ENCODE measurements at regions not wholly inside any gene's neighbourhood (a gene's known extent, or its start where the extent isn't known, plus 50 kb on each side); places are given as distances from the start of the nearest gene placed in this dataset.

DNA sequence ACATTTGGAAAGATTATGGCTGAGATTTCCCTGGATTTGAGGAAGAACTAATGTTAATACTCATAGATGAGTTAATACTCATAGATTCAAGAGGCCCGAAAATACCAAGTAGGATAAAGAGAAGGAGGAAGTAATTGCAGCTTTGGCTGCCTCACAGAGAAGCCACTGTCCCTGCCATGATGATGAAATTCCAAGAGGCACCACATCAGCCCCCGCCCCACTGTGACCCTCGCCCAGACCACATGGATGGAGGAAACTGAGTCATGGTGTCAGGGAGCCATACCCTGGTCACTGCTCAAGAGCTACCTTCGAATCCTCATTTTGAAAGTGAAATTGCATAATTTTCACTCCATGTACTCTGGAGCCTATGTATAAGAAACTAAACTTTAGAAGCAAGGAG is 57.6 kb upstream of the SLC22A11 start:
- Histone ChIP-seq H3K4me1 (ENCODE audit: control insufficient read depth, insufficient read depth, low read length) (no peaks in the 10 kb centered on the region), H3K27ac (ENCODE audit: low read length) (no peak overlapping the region), H3K36me3 (ENCODE audit: control insufficient read depth, insufficient read depth, low read length) (no peaks in the 10 kb centered on the region), H3K9me3 (ENCODE audit: control insufficient read depth, insufficient read depth, low read depth, low read length) (no peaks in the 10 kb centered on the region), H3K4me3 (ENCODE audit: low read depth in 2 of 2, low read length in 2 of 2) (no peak overlapping the region), H3K27me3 (ENCODE audit: control insufficient read depth, insufficient read depth, low read length) (peaks cover 16% of the 10 kb centered on the region)
- intact Hi-C loops (cut with micrococcal nuclease; ENCODE audit: unreplicated experiment) = no loop called here
- TF ChIP-seq POLR2AphosphoS5 (IDR thresholded peaks at IDR 0.05; ENCODE audit: low read depth, low read length) (no peak), TCF7L2 (IDR thresholded peaks at IDR 0.05; ENCODE audit: low read depth, low read length) (no peak), SIN3A (IDR thresholded peaks at IDR 0.05; ENCODE audit: borderline replicate concordance, insufficient read depth, low read depth, low read length) (no peak)
- TF ChIP-seq, protein P1, sequence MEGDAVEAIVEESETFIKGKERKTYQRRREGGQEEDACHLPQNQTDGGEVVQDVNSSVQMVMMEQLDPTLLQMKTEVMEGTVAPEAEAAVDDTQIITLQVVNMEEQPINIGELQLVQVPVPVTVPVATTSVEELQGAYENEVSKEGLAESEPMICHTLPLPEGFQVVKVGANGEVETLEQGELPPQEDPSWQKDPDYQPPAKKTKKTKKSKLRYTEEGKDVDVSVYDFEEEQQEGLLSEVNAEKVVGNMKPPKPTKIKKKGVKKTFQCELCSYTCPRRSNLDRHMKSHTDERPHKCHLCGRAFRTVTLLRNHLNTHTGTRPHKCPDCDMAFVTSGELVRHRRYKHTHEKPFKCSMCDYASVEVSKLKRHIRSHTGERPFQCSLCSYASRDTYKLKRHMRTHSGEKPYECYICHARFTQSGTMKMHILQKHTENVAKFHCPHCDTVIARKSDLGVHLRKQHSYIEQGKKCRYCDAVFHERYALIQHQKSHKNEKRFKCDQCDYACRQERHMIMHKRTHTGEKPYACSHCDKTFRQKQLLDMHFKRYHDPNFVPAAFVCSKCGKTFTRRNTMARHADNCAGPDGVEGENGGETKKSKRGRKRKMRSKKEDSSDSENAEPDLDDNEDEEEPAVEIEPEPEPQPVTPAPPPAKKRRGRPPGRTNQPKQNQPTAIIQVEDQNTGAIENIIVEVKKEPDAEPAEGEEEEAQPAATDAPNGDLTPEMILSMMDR (IDR thresholded peaks at IDR 0.05) = no peak
- TF ChIP-seq, protein P2, sequence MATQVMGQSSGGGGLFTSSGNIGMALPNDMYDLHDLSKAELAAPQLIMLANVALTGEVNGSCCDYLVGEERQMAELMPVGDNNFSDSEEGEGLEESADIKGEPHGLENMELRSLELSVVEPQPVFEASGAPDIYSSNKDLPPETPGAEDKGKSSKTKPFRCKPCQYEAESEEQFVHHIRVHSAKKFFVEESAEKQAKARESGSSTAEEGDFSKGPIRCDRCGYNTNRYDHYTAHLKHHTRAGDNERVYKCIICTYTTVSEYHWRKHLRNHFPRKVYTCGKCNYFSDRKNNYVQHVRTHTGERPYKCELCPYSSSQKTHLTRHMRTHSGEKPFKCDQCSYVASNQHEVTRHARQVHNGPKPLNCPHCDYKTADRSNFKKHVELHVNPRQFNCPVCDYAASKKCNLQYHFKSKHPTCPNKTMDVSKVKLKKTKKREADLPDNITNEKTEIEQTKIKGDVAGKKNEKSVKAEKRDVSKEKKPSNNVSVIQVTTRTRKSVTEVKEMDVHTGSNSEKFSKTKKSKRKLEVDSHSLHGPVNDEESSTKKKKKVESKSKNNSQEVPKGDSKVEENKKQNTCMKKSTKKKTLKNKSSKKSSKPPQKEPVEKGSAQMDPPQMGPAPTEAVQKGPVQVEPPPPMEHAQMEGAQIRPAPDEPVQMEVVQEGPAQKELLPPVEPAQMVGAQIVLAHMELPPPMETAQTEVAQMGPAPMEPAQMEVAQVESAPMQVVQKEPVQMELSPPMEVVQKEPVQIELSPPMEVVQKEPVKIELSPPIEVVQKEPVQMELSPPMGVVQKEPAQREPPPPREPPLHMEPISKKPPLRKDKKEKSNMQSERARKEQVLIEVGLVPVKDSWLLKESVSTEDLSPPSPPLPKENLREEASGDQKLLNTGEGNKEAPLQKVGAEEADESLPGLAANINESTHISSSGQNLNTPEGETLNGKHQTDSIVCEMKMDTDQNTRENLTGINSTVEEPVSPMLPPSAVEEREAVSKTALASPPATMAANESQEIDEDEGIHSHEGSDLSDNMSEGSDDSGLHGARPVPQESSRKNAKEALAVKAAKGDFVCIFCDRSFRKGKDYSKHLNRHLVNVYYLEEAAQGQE (IDR thresholded peaks at IDR 0.05; ENCODE audit: insufficient read depth in 1 of 2, low read depth in 2 of 2, low read length in 1 of 2) = no peak
- in situ Hi-C loops (cut with HindIII; ENCODE audit: low pct_unique_long_range_greater_than_20kb, low sequenced_read_pairs) = loop anchor here (5.0 kb wide), 1 partner anchor 71 kb away; no protein-coding TSS in a partner anchor
- ATAC-seq (no peak), DNase-seq (ENCODE audit: low read depth, low spot score) (no peak)
- no TSS peak for BruUV-seq (replicated peaks)
- CTCF ChIA-PET = no interaction called here
- POLR2A ChIA-PET = no interaction called here

DNA sequence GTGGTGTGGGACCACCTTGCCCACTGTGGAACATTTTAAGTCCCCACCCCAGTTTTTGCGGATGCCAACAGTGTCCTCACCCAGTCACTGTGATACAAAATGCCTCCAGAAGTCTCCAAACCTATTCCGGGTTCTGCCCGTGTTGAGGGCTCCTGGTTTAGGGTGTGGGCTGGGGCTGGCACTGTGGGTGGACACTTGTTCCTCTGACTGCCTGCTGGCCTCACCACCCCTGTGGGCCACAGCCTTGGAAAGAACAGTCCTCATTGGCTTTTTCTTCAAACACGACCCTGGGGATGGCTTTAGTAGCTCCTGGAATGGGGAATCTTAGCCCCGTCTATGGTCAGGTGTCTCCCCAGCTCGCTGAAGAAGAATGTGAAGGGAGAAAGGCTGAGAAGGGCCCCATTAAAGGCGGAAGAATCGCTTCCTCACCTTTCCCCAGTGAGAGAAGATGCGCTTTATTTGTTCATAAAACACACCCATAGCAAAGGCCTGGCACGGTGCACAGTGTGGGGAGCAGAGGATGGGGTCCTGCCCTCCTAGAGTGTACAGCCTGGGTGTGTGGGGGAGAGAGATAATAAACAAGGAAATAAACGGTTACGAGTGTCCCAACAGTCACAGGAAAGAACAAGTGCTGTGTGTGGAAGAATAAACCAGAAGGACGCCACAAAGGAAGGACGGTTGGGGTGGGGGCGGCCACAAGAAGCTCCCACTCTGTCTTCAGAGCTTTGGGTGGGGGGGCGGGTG is 56.3 kb upstream of the SLC22A11 start:
- intact Hi-C loops (cut with micrococcal nuclease; ENCODE audit: unreplicated experiment) = no loop called here
- no TSS peak for BruUV-seq (replicated peaks)
- no peaks in the 10 kb centered on the region for H3K9me3 ChIP-seq (ENCODE audit: control insufficient read depth, insufficient read depth, low read depth, low read length)
- no peak overlapping the region for H3K27ac ChIP-seq (ENCODE audit: low read length)
- ChIA-PET POLR2A (no interaction called here), CTCF (no interaction called here)
- no peaks in the 10 kb centered on the region for H3K4me1 ChIP-seq (ENCODE audit: control insufficient read depth, insufficient read depth, low read length)
- in situ Hi-C loops (cut with HindIII; ENCODE audit: low pct_unique_long_range_greater_than_20kb, low sequenced_read_pairs) = loop anchor here (5.0 kb wide), 1 partner anchor 72 kb away; no protein-coding TSS in a partner anchor
- no peaks in the 10 kb centered on the region for H3K36me3 ChIP-seq (ENCODE audit: control insufficient read depth, insufficient read depth, low read length)
- TF ChIP-seq SIN3A (IDR thresholded peaks at IDR 0.05; ENCODE audit: borderline replicate concordance, insufficient read depth, low read depth, low read length) (no peak), POLR2AphosphoS5 (IDR thresholded peaks at IDR 0.05; ENCODE audit: low read depth, low read length) (no peak), TCF7L2 (IDR thresholded peaks at IDR 0.05; ENCODE audit: low read depth, low read length) (no peak)
- TF ChIP-seq, protein P2 (IDR thresholded peaks at IDR 0.05; ENCODE audit: insufficient read depth in 1 of 2, low read depth in 2 of 2, low read length in 1 of 2) = no peak
- TF ChIP-seq, protein P1 (IDR thresholded peaks at IDR 0.05) = no peak
- DNase-seq (ENCODE audit: low read depth, low spot score) (no peak), ATAC-seq (no peak)
- H3K4me3 ChIP-seq (ENCODE audit: low read depth in 2 of 2, low read length in 2 of 2) = no peak overlapping the region
- H3K27me3 ChIP-seq (ENCODE audit: control insufficient read depth, insufficient read depth, low read length) = peaks cover 4% of the 10 kb centered on the region
